ENCODE measurements at regions not wholly inside any gene's neighbourhood (a gene's known extent, or its start where the extent isn't known, plus 50 kb on each side); places are given as distances from the start of the nearest gene placed in this dataset.

- TF ChIP-seq CTCF (IDR thresholded peaks at IDR 0.05) (no peak), POLR2A (IDR thresholded peaks at IDR 0.05) (no peak)
Measured at GRCh38 chr19:46954993-46955812, 64.4 kb upstream of the NPAS1 start.
